ENCODE measurements at regions not wholly inside any gene's neighbourhood (a gene's known extent, or its start where the extent isn't known, plus 50 kb on each side); places are given as distances from the start of the nearest gene placed in this dataset.
A peak's percentile ranks its signal among the peaks of the same experiment; 100 is the strongest.

- DNase-seq: peak; percentile 12
Observed at GRCh38 chr10:78576276-78576675, 492.5 kb upstream of the ZMIZ1 start.

- DNase-seq: peak; percentile 21
Observed at GRCh38 chr10:78577712-78578111, 491.1 kb upstream of the ZMIZ1 start.

GRCh38 chr10:78578929-78579328 lies 489.8 kb upstream of the ZMIZ1 start:
- no peak for DNase-seq

GRCh38 chr10:78579576-78579975 lies 489.2 kb upstream of the ZMIZ1 start:
- no peak for DNase-seq

GRCh38 chr10:78579995-78580394 lies 488.8 kb upstream of the ZMIZ1 start:
- no peak for DNase-seq

- no peak for DNase-seq
Observed at GRCh38 chr10:78581133-78581694, 487.6 kb upstream of the ZMIZ1 start.

GRCh38 chr10:78582540-78582939 lies 486.2 kb upstream of the ZMIZ1 start:
- no peak for DNase-seq

- DNase-seq: no peak
Observed at GRCh38 chr10:78584266-78584665, 484.5 kb upstream of the ZMIZ1 start.

- no peak for DNase-seq
Observed at GRCh38 chr10:78584681-78585080, 484.1 kb upstream of the ZMIZ1 start.

GRCh38 chr10:78585952-78586351 lies 482.8 kb upstream of the ZMIZ1 start:
- DNase-seq: no peak

GRCh38 chr10:78588194-78588811 lies 480.5 kb upstream of the ZMIZ1 start:
- no peak for DNase-seq

- DNase-seq: no peak
Observed at GRCh38 chr10:78589687-78590086, 479.1 kb upstream of the ZMIZ1 start.

GRCh38 chr10:78591066-78591465 lies 477.7 kb upstream of the ZMIZ1 start:
- no peak for DNase-seq

- DNase-seq: no peak
Observed at GRCh38 chr10:78594559-78595268, 474.1 kb upstream of the ZMIZ1 start.

GRCh38 chr10:78595269-78595619 lies 473.5 kb upstream of the ZMIZ1 start:
- DNase-seq: no peak

- no peak for DNase-seq
Observed at GRCh38 chr10:78596556-78596955, 472.2 kb upstream of the ZMIZ1 start.

- no peak for DNase-seq
Observed at GRCh38 chr10:78597796-78598555, 470.8 kb upstream of the ZMIZ1 start.

- no peak for DNase-seq
Observed at GRCh38 chr10:78599122-78599853, 469.5 kb upstream of the ZMIZ1 start.

- no peak for DNase-seq
Observed at GRCh38 chr10:78600121-78600665, 468.6 kb upstream of the ZMIZ1 start.

GRCh38 chr10:78600740-78601139 lies 468.0 kb upstream of the ZMIZ1 start:
- DNase-seq: no peak

- DNase-seq: no peak
Observed at GRCh38 chr10:78602201-78602932, 466.4 kb upstream of the ZMIZ1 start.

- DNase-seq: no peak
Observed at GRCh38 chr10:78604286-78604685, 464.5 kb upstream of the ZMIZ1 start.

Measured in hematopoietic multipotent progenitor cell treated with erythropoietin and hydrocortisone succinate and interleukin-3 and kit ligand, for 6 days (in vitro differentiated cells).